LoVo (cell line): ENCODE measurements at regions not wholly inside any gene's neighbourhood (a gene's known extent, or its start where the extent isn't known, plus 50 kb on each side); places are given as distances from the start of the nearest gene placed in this dataset.

Source experiments
- DNase-seq: peaks from one replicate; pipeline ENCODE4 v3.0.0-alpha.2; 2016; ENCODE audit warnings: low spot score

- no peak for DNase-seq
Measured at GRCh38 chr3:76345878-76346277, 560.5 kb upstream of the ZNF717 start.

GRCh38 chr3:76346690-76347089 is 561.3 kb upstream of the ZNF717 start:
- no peak for DNase-seq

GRCh38 chr3:76349715-76350480 is 564.5 kb upstream of the ZNF717 start:
- DNase-seq = no peak

GRCh38 chr3:76352051-76352450 is 566.7 kb upstream of the ZNF717 start:
- DNase-seq = no peak

GRCh38 chr3:76352511-76353284 is 567.3 kb upstream of the ZNF717 start:
- no peak for DNase-seq

GRCh38 chr3:76353683-76354082 is 568.3 kb upstream of the ZNF717 start:
- no peak for DNase-seq

- DNase-seq = no peak
Measured at GRCh38 chr3:76361010-76361409, 575.7 kb upstream of the ZNF717 start.

GRCh38 chr3:76362643-76363042 is 577.3 kb upstream of the ZNF717 start:
- no peak for DNase-seq

- no peak for DNase-seq
Measured at GRCh38 chr3:76365275-76365674, 579.9 kb upstream of the ZNF717 start.

GRCh38 chr3:76367281-76367680 is 581.9 kb upstream of the ZNF717 start:
- DNase-seq = no peak

- DNase-seq = no peak
Measured at GRCh38 chr3:76369170-76369569, 583.8 kb upstream of the ZNF717 start.

- DNase-seq = no peak
Measured at GRCh38 chr3:76370749-76371520, 585.6 kb upstream of the ZNF717 start.

- DNase-seq = no peak
Measured at GRCh38 chr3:76372497-76372896, 587.1 kb upstream of the ZNF717 start.

- DNase-seq = no peak
Measured at GRCh38 chr3:76377074-76377473, 591.7 kb upstream of the ZNF717 start.

GRCh38 chr3:76378789-76379188 is 593.4 kb upstream of the ZNF717 start:
- DNase-seq = no peak

GRCh38 chr3:76383781-76384180 is 598.4 kb upstream of the ZNF717 start:
- DNase-seq = no peak

- no peak for DNase-seq
Measured at GRCh38 chr3:76387000-76387399, 601.7 kb upstream of the ZNF717 start.

GRCh38 chr3:76400141-76400540 is 614.8 kb upstream of the ZNF717 start:
- DNase-seq = no peak

- DNase-seq = no peak
Measured at GRCh38 chr3:76402926-76403325, 617.6 kb upstream of the ZNF717 start.

GRCh38 chr3:76403556-76403955 is 618.2 kb upstream of the ZNF717 start:
- no peak for DNase-seq

GRCh38 chr3:76405196-76405595 is 619.8 kb upstream of the ZNF717 start:
- DNase-seq = no peak

GRCh38 chr3:76410762-76411281 is 625.5 kb upstream of the ZNF717 start:
- no peak for DNase-seq

- no peak for DNase-seq
Measured at GRCh38 chr3:76415384-76415783, 624.5 kb upstream of the ROBO2 start.
